CD14-positive monocyte (primary cell): ENCODE measurements at regions not wholly inside any gene's neighbourhood (a gene's known extent, or its start where the extent isn't known, plus 50 kb on each side); places are given as distances from the start of the nearest gene placed in this dataset.
"Not testable (repeated sequence)": the region's sequence is repeated elsewhere in the genome, so short reads cannot be mapped to it uniquely, and the experiment has no call there.

Source experiments
- DNase-seq, 3 donors: peaks; one replicate each; pipeline ENCODE4 v3.0.0-alpha.2; 2011 to 2022
- H2AFZ ChIP-seq: 2 replicates; pipeline ENCODE4 v1.6.0; 2012; ENCODE audit warnings: mild to moderate bottlenecking, low read depth, low read length, inconsistent platforms; ENCODE audit not compliant: insufficient read depth, poor library complexity, severe bottlenecking
- H3K27ac ChIP-seq, 2 donors: 1 replicate in 1 of 2; 2 replicates in 1 of 2; pipeline ENCODE4 v1.5.1; 2012 to 2013; ENCODE audit warnings: low read length in 2 of 2, control low read depth in 1 of 2, inconsistent platforms in 1 of 2, low read depth in 1 of 2, mild to moderate bottlenecking in 1 of 2
- H3K27me3 ChIP-seq, 2 donors: one replicate each; pipeline versions ENCODE4 v1.6.0 to v1.6.1; 2011 to 2013; ENCODE audit warnings: low read length in 2 of 2; ENCODE audit not compliant: control insufficient read depth in 2 of 2, insufficient read depth in 2 of 2
- H3K36me3 ChIP-seq, 2 donors: replicated peaks in 1 of 2; 1 replicate in 1 of 2; 2 replicates in 1 of 2; pipeline versions ENCODE4 v1.5.1 to v1.6.1; 2012 to 2013; ENCODE audit warnings: low read length in 2 of 2, control low read depth in 1 of 2, inconsistent platforms in 1 of 2, mild to moderate bottlenecking in 1 of 2; ENCODE audit not compliant: insufficient read depth in 2 of 2, control insufficient read depth in 1 of 2
- H3K4me1 ChIP-seq, 2 donors: 1 replicate in 1 of 2; 2 replicates in 1 of 2; pipeline versions ENCODE4 v1.5.1 to v1.6.1; 2012 to 2013; ENCODE audit warnings: low read length in 2 of 2, control low read depth in 1 of 2, inconsistent platforms in 1 of 2, mild to moderate bottlenecking in 1 of 2, moderate library complexity in 1 of 2; ENCODE audit not compliant: insufficient read depth in 2 of 2, control insufficient read depth in 1 of 2
- H3K4me2 ChIP-seq: replicated peaks from 2 replicates; pipeline ENCODE3; 2012; ENCODE audit warnings: low read length, moderate library complexity, mild to moderate bottlenecking; ENCODE audit not compliant: poor library complexity, severe bottlenecking; ENCODE audit errors: extremely low read depth
- H3K4me3 ChIP-seq, 3 experiments: fragments of 200-600 bp in 1 of 3; sonication (generic) in 1 of 3; replicated peaks in 1 of 3; 1 replicate in 2 of 3; 2 replicates in 1 of 3; pipeline ENCODE4 v1.5.1; 2011 to 2013; ENCODE audit warnings: low read length in 3 of 3, mild to moderate bottlenecking in 3 of 3, control low read depth in 2 of 3, low read depth in 2 of 3, inconsistent platforms in 1 of 3, moderate library complexity in 1 of 3
- H3K79me2 ChIP-seq: 2 replicates; pipeline ENCODE4 v1.6.0; 2012; ENCODE audit warnings: mild to moderate bottlenecking, control low read depth, inconsistent platforms, low read length, moderate library complexity; ENCODE audit not compliant: insufficient read depth
- H3K9ac ChIP-seq: 2 replicates; pipeline ENCODE4 v1.6.0; 2017; ENCODE audit warnings: low read length, mild to moderate bottlenecking; ENCODE audit not compliant: insufficient read depth, poor library complexity, severe bottlenecking
- H3K9me3 ChIP-seq, 2 donors: replicated peaks in 1 of 2; 1 replicate in 1 of 2; 2 replicates in 1 of 2; pipeline versions ENCODE4 v1.5.1 to v1.6.1; 2012 to 2013; ENCODE audit warnings: low read length in 2 of 2, control low read depth in 1 of 2; ENCODE audit not compliant: control insufficient read depth in 1 of 2, insufficient read depth in 1 of 2
- H4K20me1 ChIP-seq: 2 replicates; pipeline ENCODE4 v1.6.0; 2012; ENCODE audit warnings: mild to moderate bottlenecking, low read length, control low read depth, moderate library complexity; ENCODE audit not compliant: insufficient read depth
- H3K27ac Mint-ChIP-seq, 7 donors: one replicate each; pipeline ENCODE4 v1.8.0; 2020; ENCODE audit warnings: mild to moderate bottlenecking in 7 of 7, mixed read lengths in 7 of 7, moderate library complexity in 6 of 7, inconsistent platforms in 2 of 7
- H3K27me3 Mint-ChIP-seq, 3 donors: one replicate each; pipeline ENCODE4 v1.8.0; 2021 to 2022; ENCODE audit warnings: low read depth in 3 of 3, mild to moderate bottlenecking in 3 of 3, mixed read lengths in 3 of 3, moderate library complexity in 3 of 3, inconsistent platforms in 1 of 3
- H3K36me3 Mint-ChIP-seq, 2 donors: one replicate each; pipeline ENCODE4 v1.8.0; 2020; ENCODE audit warnings: mixed read lengths in 2 of 2, inconsistent platforms in 1 of 2, mild to moderate bottlenecking in 1 of 2
- H3K4me1 Mint-ChIP-seq: one replicate; pipeline ENCODE4 v1.8.0; 2020; ENCODE audit warnings: mild to moderate bottlenecking, mixed read lengths
- H3K4me3 Mint-ChIP-seq, 2 donors: one replicate each; pipeline ENCODE4 v1.8.0; 2020; ENCODE audit warnings: mild to moderate bottlenecking in 2 of 2, mixed read lengths in 2 of 2, moderate library complexity in 1 of 2
- H3K9me3 Mint-ChIP-seq, 7 donors: one replicate each; pipeline ENCODE4 v1.8.0; 2020 to 2022; ENCODE audit warnings: mixed read lengths in 7 of 7, mild to moderate bottlenecking in 6 of 7, moderate library complexity in 6 of 7, inconsistent platforms in 2 of 7
- CTCF ChIP-seq: fragments of 200-600 bp; IDR thresholded peaks from one replicate; pipeline ENCODE4 v1.8.0; 2022; ENCODE audit warnings: antibody characterized with exemption, mild to moderate bottlenecking
- WGBS: methylation state at CpG from one replicate; pipeline ENCODE4 v1.1.5; 2013; ENCODE audit warnings: missing lambda C conversion rate; ENCODE audit not compliant: insufficient coverage; 5-methylcytosine and 5-hydroxymethylcytosine counted together
- intact Hi-C, 2 donors: fragments of 100-400 bp; cut with micrococcal nuclease; formaldehyde crosslinking; loops; one replicate each; pipeline versions ENCODE4 v1.15.0 to v1.15.1; 2023

DNA sequence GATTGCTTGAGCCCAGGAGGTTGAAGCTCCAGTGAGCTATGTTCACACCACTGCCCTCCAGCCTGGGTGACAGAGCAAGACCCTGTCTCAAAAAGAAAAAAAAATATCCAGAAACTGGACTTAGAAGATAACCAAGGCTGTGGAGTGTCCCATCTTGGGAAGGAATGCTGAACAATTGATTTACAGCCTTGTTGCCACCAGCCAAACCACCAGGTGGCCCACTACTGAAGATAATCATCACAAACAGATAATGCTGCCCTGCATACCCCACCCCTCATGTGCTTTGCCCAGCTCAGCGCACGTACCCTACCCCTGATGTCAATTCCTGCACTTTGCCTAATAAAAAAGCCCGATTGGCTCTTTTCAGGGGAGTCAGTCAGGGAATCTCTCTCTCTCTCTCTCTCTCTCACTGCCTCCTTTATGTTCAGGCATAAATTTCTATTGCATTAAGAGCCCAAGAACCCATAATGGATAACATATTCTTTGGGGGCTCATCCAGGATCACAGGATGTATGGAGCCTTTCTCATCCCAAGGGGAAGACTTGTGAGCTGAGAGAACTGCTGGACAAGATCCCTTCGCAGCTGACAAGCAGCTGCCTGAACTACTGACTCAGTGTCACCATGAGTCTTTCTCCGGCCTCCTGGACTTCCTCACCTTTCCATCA, 166.4 kb downstream of the CD24 start:
- Histone ChIP-seq H3K79me2 (no peaks in the 10 kb centered on the region), H2AFZ (no peak overlapping the region), H3K4me3 (no peak overlapping the region), H3K27me3 (no peaks in the 10 kb centered on the region), H3K9me3 (peaks cover 16 to 25% of the 10 kb centered on the region in 2 donors), H3K9ac (no peak overlapping the region), H3K36me3 (no peaks in the 10 kb centered on the region), H4K20me1 (no peaks in the 10 kb centered on the region), H3K4me1 (no peaks in the 10 kb centered on the region), H3K4me2 (no peak overlapping the region), H3K27ac (no peak overlapping the region)
- 96% methylated on average over 5 of the region's 5 CpGs for WGBS
- Mint-ChIP-seq H3K27ac (no peak overlapping the region), H3K36me3 (no peaks in the 10 kb centered on the region), H3K4me3 (no peak overlapping the region), H3K27me3 (peaks cover 0 to 2% (median 1%) of the 10 kb centered on the region in 3 donors), H3K9me3 (peaks cover 34 to 57% (median 49%) of the 10 kb centered on the region in 7 donors), H3K4me1 (no peaks in the 10 kb centered on the region)
- no peak for TF ChIP-seq CTCF
- intact Hi-C loops = no loop called here
- no peak for DNase-seq

GRCh38 chr6:106806253-106806652, 168.3 kb downstream of the CD24 start:
- H3K36me3 ChIP-seq, H3K36me3 Mint-ChIP-seq, H2AFZ ChIP-seq, DNase-seq, H3K4me1 ChIP-seq, H3K4me3 Mint-ChIP-seq, H3K4me1 Mint-ChIP-seq, H3K4me3 ChIP-seq, H3K27ac ChIP-seq, intact Hi-C loops, H3K27me3 Mint-ChIP-seq, H3K4me2 ChIP-seq, H3K9ac ChIP-seq, H4K20me1 ChIP-seq, H3K27me3 ChIP-seq, H3K79me2 ChIP-seq: not testable (repeated sequence)
- no CpG with 5 or more reads among the region's 4 CpGs for WGBS
- peaks cover 24 to 43% (median 37%) of the 10 kb centered on the region in 7 donors for H3K9me3 Mint-ChIP-seq
- H3K9me3 ChIP-seq = peaks cover 15 to 25% of the 10 kb centered on the region in 2 donors
- H3K27ac Mint-ChIP-seq = peak overlapping the region in 1 of 7 donors; percentile 26
